ENCODE measurements at regions not wholly inside any gene's neighbourhood (a gene's known extent, or its start where the extent isn't known, plus 50 kb on each side); places are given as distances from the start of the nearest gene placed in this dataset.

DNA sequence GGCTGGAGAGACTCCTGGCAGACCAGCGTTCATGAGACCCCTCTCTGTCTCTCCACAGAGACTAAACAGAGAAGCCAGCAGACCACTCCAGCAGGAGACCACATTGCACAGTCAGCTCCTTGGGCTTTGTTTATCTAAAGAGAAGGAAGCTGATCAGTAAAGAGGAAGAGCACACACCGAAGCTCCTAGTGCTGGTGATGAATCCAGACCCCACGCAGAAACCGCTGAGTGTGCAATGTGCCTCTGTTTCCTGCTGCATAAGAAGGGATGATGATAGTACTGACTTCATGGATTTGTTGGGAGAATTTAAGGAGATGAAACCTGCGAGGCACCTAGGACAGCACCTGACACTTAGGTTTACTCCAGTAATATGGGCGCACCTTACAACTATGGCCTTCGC is 544.1 kb upstream of the ID2 start:
- TF ChIP-seq CTCF (IDR thresholded peaks at IDR 0.05), result no peak
- TF ChIP-seq POLR2A (IDR thresholded peaks at IDR 0.05), result no peak

Measured in adrenal gland (tissue), 5 donors.